ENCODE measurements at regions not wholly inside any gene's neighbourhood (a gene's known extent, or its start where the extent isn't known, plus 50 kb on each side); places are given as distances from the start of the nearest gene placed in this dataset.

DNA sequence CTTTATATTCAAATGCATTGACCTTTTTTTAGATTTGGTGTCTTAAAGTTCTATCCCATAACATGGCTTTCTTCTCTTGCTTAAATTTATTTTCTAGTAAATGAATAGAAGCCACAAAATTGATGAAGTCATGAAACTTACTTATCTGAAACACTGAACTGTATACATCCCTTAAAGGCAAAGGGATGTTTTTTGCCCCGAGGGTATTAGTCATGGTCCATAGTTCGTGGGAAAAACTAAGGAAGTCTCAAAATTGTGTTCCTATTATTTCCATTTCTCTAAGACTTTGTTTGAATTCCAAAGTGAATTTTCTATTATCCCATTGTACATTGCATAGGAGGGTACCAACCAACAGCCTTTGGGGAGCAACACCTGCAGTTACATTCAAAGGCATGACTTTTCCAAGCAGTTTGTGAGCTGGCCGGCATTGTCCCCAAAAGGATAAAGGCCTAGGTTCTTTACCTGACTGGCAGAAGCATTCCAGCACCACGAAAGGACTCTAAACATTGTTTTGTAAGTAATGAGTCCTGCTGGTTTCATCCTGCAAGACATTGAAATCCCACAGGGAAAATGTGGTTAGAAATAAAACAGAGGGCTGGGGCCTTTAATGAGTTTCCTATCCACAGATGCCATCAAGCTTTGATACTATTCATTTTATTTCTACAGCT is 473.5 kb downstream of the PRKD1 start:
- WGBS (ENCODE audit: insufficient coverage, low coverage, missing lambda C conversion rate) = 0% methylated on average over 4 of the region's 4 CpGs
- no peaks in the 10 kb centered on the region for H3K79me2 ChIP-seq (ENCODE audit: control insufficient read depth, insufficient read depth, low read length)
- FAIRE-seq (no peak), DNase-seq (ENCODE audit: extremely low read depth in 1 of 4, low spot score in 3 of 4) (no peak), ATAC-seq (no peak)
- TF ChIP-seq, protein P1, sequence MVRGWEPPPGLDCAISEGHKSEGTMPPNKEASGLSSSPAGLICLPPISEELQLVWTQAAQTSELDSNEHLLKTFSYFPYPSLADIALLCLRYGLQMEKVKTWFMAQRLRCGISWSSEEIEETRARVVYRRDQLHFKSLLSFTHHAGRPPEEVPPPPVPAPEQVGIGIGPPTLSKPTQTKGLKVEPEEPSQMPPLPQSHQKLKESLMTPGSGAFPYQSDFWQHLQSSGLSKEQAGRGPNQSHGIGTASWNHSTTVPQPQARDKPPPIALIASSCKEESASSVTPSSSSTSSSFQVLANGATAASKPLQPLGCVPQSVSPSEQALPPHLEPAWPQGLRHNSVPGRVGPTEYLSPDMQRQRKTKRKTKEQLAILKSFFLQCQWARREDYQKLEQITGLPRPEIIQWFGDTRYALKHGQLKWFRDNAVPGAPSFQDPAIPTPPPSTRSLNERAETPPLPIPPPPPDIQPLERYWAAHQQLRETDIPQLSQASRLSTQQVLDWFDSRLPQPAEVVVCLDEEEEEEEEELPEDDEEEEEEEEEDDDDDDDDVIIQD (CRISPR knock-in tag; IDR thresholded peaks at IDR 0.05) = no peak
- TF ChIP-seq CREBBP (IDR thresholded peaks at IDR 0.05; ENCODE audit: low read depth, low read length) (no peak), FOS (IDR thresholded peaks at IDR 0.05; ENCODE audit: extremely low read depth, insufficient read length) (no peak), ZNF280A (IDR thresholded peaks at IDR 0.05; ENCODE audit: low read depth, partially characterized antibody) (no peak), ZBTB34 (CRISPR knock-in tag; IDR thresholded peaks at IDR 0.05) (no peak), SNRNP70 (optimal IDR thresholded peaks at IDR 0.05; ENCODE audit: low read depth, low read length) (no peak), CEBPB (tag; IDR thresholded peaks at IDR 0.05) (no peak)
- no peaks in the 10 kb centered on the region for H3K27me3 ChIP-seq (ENCODE audit: control insufficient read depth in 2 of 2, insufficient read depth in 2 of 2, low read length in 2 of 2)
- no peaks in the 10 kb centered on the region for H3K9me3 ChIP-seq (replicated peaks; ENCODE audit: control insufficient read depth, insufficient read depth, low read depth, low read length)
- H3K36me3 ChIP-seq (ENCODE audit: control insufficient read depth, insufficient read depth, low read length) = no peaks in the 10 kb centered on the region
- H3K4me3 ChIP-seq = no peak overlapping the region
- no peaks in the 10 kb centered on the region for H3K4me1 ChIP-seq (replicated peaks in 1 of 2; ENCODE audit: control insufficient read depth in 2 of 2, insufficient read depth in 2 of 2, low read length in 2 of 2)
- H3K27ac ChIP-seq (ENCODE audit: extremely low read depth, low read depth, low read length) = no peak overlapping the region
- no peaks in the 10 kb centered on the region for H4K20me1 ChIP-seq (replicated peaks; ENCODE audit: control insufficient read depth, insufficient read depth, low read length)
- H3K4me2 ChIP-seq (ENCODE audit: insufficient read depth, low read length) = no peak overlapping the region
- H3K9me1 ChIP-seq (ENCODE audit: control insufficient read depth, insufficient read depth, low read length) = no peaks in the 10 kb centered on the region
- in situ Hi-C loops (cut with MboI) (no loop called here), intact Hi-C loops (cut with micrococcal nuclease) (no loop called here)
- no peak overlapping the region for H2AFZ ChIP-seq (ENCODE audit: low read depth, low read length)
- CTCF ChIA-PET (ENCODE audit: low intra/inter-chr PET ratio) = no interaction called here
- BruUV-seq (replicated peaks) = no TSS peak
- POLR2A ChIA-PET = no interaction called here
- no peak overlapping the region for H3K9ac ChIP-seq (ENCODE audit: insufficient read depth in 1 of 2, low read depth in 2 of 2, low read length in 2 of 2)
